T-cell (primary cell): ENCODE measurements at regions not wholly inside any gene's neighbourhood (a gene's known extent, or its start where the extent isn't known, plus 50 kb on each side); places are given as distances from the start of the nearest gene placed in this dataset.

Experiments used
- ATAC-seq, 4 experiments: fragments of 200-7000 bp in 3 of 4; fragments of 150-1000 bp in 1 of 4; cut with Tn5 transposase; replicated peaks in 1 of 4; 1 replicate in 3 of 4; 2 replicates in 1 of 4; pipeline ENCODE4 v1.10.0; 2021; ENCODE audit warnings: moderate library complexity in 3 of 4, mild to moderate bottlenecking in 2 of 4, moderate number of reproducible peaks in 1 of 4
- CTCF ChIA-PET, 2 donors: fragments of 300-600 bp; sonication (Branson Sonifier 250); formaldehyde crosslinking; loops; one replicate each; lab custom pipeline; 2022; ENCODE audit warnings: antibody characterized with exemption in 2 of 2; lab: Charles Lee
- POLR2A ChIA-PET, 2 donors: fragments of 300-600 bp; sonication (Branson Sonifier 250); formaldehyde crosslinking; loops; one replicate each; lab custom pipeline; 2022; ENCODE audit warnings: antibody characterized with exemption in 2 of 2; lab: Charles Lee
- DNase-seq, 35 experiments: peaks; one replicate each; pipeline versions ENCODE4 v3.0.0 to v3.0.0-alpha.2; 2013 to 2023
- H3K27ac ChIP-seq: one replicate; pipeline ENCODE4 v1.5.1; 2013; ENCODE audit warnings: low read length
- H3K27me3 ChIP-seq, 2 experiments: replicated peaks in 1 of 2; 1 replicate in 1 of 2; 2 replicates in 1 of 2; pipeline versions ENCODE4 v1.6.1 to v1.7.0; 2013; ENCODE audit warnings: low read length in 1 of 2, mixed read lengths in 1 of 2; ENCODE audit not compliant: control insufficient read depth in 2 of 2, insufficient read depth in 2 of 2; ENCODE audit errors: extremely low read depth in 1 of 2
- H3K36me3 ChIP-seq, 2 donors: 1 replicate in 1 of 2; 2 replicates in 1 of 2; pipeline versions ENCODE4 v1.6.1 to v1.7.0; 2013; ENCODE audit warnings: low read length in 1 of 2; ENCODE audit not compliant: control insufficient read depth in 2 of 2, insufficient read depth in 1 of 2; ENCODE audit errors: extremely low read depth in 1 of 2
- H3K4me1 ChIP-seq, 2 experiments: 1 replicate in 1 of 2; 2 replicates in 1 of 2; pipeline versions ENCODE4 v1.6.1 to v1.7.0; 2013; ENCODE audit warnings: low read length in 2 of 2, mixed read lengths in 1 of 2; ENCODE audit not compliant: insufficient read depth in 2 of 2, control insufficient read depth in 1 of 2; ENCODE audit errors: extremely low read depth in 1 of 2
- H3K4me3 ChIP-seq, 2 donors: 1 replicate in 1 of 2; 2 replicates in 1 of 2; pipeline versions ENCODE4 v1.5.1 to v1.7.0; 2013; ENCODE audit warnings: mild to moderate bottlenecking in 2 of 2, low read length in 1 of 2, moderate library complexity in 1 of 2; ENCODE audit not compliant: control insufficient read depth in 1 of 2; ENCODE audit errors: extremely low read depth in 1 of 2
- H3K9me3 ChIP-seq: 2 replicates; pipeline ENCODE4 v1.7.0; 2013
- H3K27ac Mint-ChIP-seq, 2 donors: one replicate each; pipeline ENCODE4 v1.8.0; 2020 to 2021; ENCODE audit warnings: mild to moderate bottlenecking in 2 of 2, mixed read lengths in 2 of 2
- H3K27me3 Mint-ChIP-seq, 2 donors: one replicate each; pipeline ENCODE4 v1.8.0; 2021 to 2022; ENCODE audit warnings: mixed read lengths in 2 of 2
- H3K36me3 Mint-ChIP-seq: one replicate; pipeline ENCODE4 v1.8.0; 2021; ENCODE audit warnings: mixed read lengths
- H3K4me1 Mint-ChIP-seq, 3 donors: one replicate each; pipeline ENCODE4 v1.8.0; 2020 to 2022; ENCODE audit warnings: mixed read lengths in 3 of 3, mild to moderate bottlenecking in 1 of 3
- H3K4me3 Mint-ChIP-seq, 3 donors: one replicate each; pipeline ENCODE4 v1.8.0; 2020 to 2022; ENCODE audit warnings: mild to moderate bottlenecking in 3 of 3, mixed read lengths in 3 of 3, moderate library complexity in 3 of 3
- H3K9me3 Mint-ChIP-seq, 3 donors: one replicate each; pipeline ENCODE4 v1.8.0; 2020 to 2022; ENCODE audit warnings: mixed read lengths in 3 of 3
- WGBS: methylation state at CpG from one replicate; pipeline ENCODE4 v1.1.5; 2013; ENCODE audit warnings: missing lambda C conversion rate; ENCODE audit not compliant: insufficient coverage; 5-methylcytosine and 5-hydroxymethylcytosine counted together

- Mint-ChIP-seq H3K27me3 (peaks cover 17 to 24% of the 10 kb centered on the region in 2 donors), H3K4me3 (no peak overlapping the region), H3K9me3 (no peaks in the 10 kb centered on the region), H3K27ac (no peak overlapping the region), H3K4me1 (no peaks in the 10 kb centered on the region), H3K36me3 (no peaks in the 10 kb centered on the region)
- ChIA-PET CTCF (no interaction called here), POLR2A (no interaction called here)
- WGBS = 97% methylated on average over 4 of the region's 8 CpGs
- Histone ChIP-seq H3K27ac (no peak overlapping the region), H3K4me3 (no peak overlapping the region), H3K9me3 (no peaks in the 10 kb centered on the region), H3K36me3 (no peaks in the 10 kb centered on the region), H3K27me3 (peaks cover 0 to 7% of the 10 kb centered on the region in 2 experiments), H3K4me1 (no peaks in the 10 kb centered on the region)
- DNase-seq = no peak
- no peak for ATAC-seq
Observed at GRCh38 chr10:33732161-33732680, 397.8 kb upstream of the NRP1 start.

- H3K4me1 Mint-ChIP-seq = no peaks in the 10 kb centered on the region
- ATAC-seq (no peak), DNase-seq (no peak)
- H3K4me3 Mint-ChIP-seq = no peak overlapping the region
- ChIA-PET POLR2A (no interaction called here), CTCF (no interaction called here)
- Histone ChIP-seq H3K36me3 (no peaks in the 10 kb centered on the region), H3K4me3 (no peak overlapping the region), H3K4me1 (no peaks in the 10 kb centered on the region), H3K27ac (no peak overlapping the region), H3K9me3 (no peaks in the 10 kb centered on the region), H3K27me3 (peaks cover 0 to 7% of the 10 kb centered on the region in 2 experiments)
- 48% methylated on average over 2 of the region's 6 CpGs for WGBS
- no peak overlapping the region for H3K27ac Mint-ChIP-seq
- no peaks in the 10 kb centered on the region for H3K36me3 Mint-ChIP-seq
- no peaks in the 10 kb centered on the region for H3K9me3 Mint-ChIP-seq
- peaks cover 17 to 24% of the 10 kb centered on the region in 2 donors for H3K27me3 Mint-ChIP-seq
Observed at GRCh38 chr10:33731322-33731721, 396.9 kb upstream of the NRP1 start.

- peaks cover 9 to 11% of the 10 kb centered on the region in 2 donors for H3K27me3 Mint-ChIP-seq
- POLR2A ChIA-PET = no interaction called here
Observed at GRCh38 chr10:33725430-33725829, 391.0 kb upstream of the NRP1 start.

GRCh38 chr10:33723181-33723580, 388.7 kb upstream of the NRP1 start:
- CTCF ChIA-PET = no interaction called here
- POLR2A ChIA-PET = no interaction called here
- no peak for ATAC-seq

More at GRCh38 chr10:33725430-33725829, 391.0 kb upstream of the NRP1 start:
- no peak for DNase-seq
- no peak overlapping the region for H3K27ac Mint-ChIP-seq
- H3K4me3 ChIP-seq = no peak overlapping the region
- H3K27ac ChIP-seq = no peak overlapping the region
- ATAC-seq = no peak
- H3K4me3 Mint-ChIP-seq = no peak overlapping the region
- H3K9me3 Mint-ChIP-seq = peaks cover 0 to under 1% (median 0%) of the 10 kb centered on the region in 3 donors
- peaks cover 0 to 9% of the 10 kb centered on the region in 2 experiments for H3K27me3 ChIP-seq
- no peaks in the 10 kb centered on the region for H3K36me3 Mint-ChIP-seq
- H3K9me3 ChIP-seq = no peaks in the 10 kb centered on the region
- no peaks in the 10 kb centered on the region for H3K36me3 ChIP-seq
- H3K4me1 Mint-ChIP-seq = no peaks in the 10 kb centered on the region
- WGBS = no CpG with 5 or more reads among the region's 4 CpGs
- H3K4me1 ChIP-seq = no peaks in the 10 kb centered on the region
- CTCF ChIA-PET = no interaction called here

GRCh38 chr10:33722067-33722466, 387.6 kb upstream of the NRP1 start:
- no peak for DNase-seq
- no peak overlapping the region for H3K4me3 ChIP-seq
- no peak for ATAC-seq
- Mint-ChIP-seq H3K27me3 (peaks cover 0 to 4% of the 10 kb centered on the region in 2 donors), H3K9me3 (peaks cover 0 to 3% (median 0%) of the 10 kb centered on the region in 3 donors), H3K36me3 (no peaks in the 10 kb centered on the region), H3K27ac (no peak overlapping the region), H3K4me3 (no peak overlapping the region), H3K4me1 (no peaks in the 10 kb centered on the region)
- H3K36me3 ChIP-seq = no peaks in the 10 kb centered on the region
- H3K27me3 ChIP-seq = peaks cover 0 to 5% of the 10 kb centered on the region in 2 experiments
- H3K27ac ChIP-seq = no peak overlapping the region
- no peaks in the 10 kb centered on the region for H3K9me3 ChIP-seq
- WGBS = 88% methylated on average over 1 of the region's 3 CpGs
- no peaks in the 10 kb centered on the region for H3K4me1 ChIP-seq
- POLR2A ChIA-PET = no interaction called here
- CTCF ChIA-PET = no interaction called here

More at GRCh38 chr10:33723181-33723580, 388.7 kb upstream of the NRP1 start:
- Mint-ChIP-seq H3K27me3 (peaks cover 0 to 4% of the 10 kb centered on the region in 2 donors), H3K27ac (no peak overlapping the region), H3K36me3 (no peaks in the 10 kb centered on the region), H3K4me1 (no peaks in the 10 kb centered on the region), H3K4me3 (no peak overlapping the region), H3K9me3 (peaks cover 0 to 3% (median 0%) of the 10 kb centered on the region in 3 donors)
- no peaks in the 10 kb centered on the region for H3K9me3 ChIP-seq
- 50% methylated on average over 2 of the region's 2 CpGs for WGBS
- DNase-seq = no peak
- no peak overlapping the region for H3K4me3 ChIP-seq
- H3K4me1 ChIP-seq = no peaks in the 10 kb centered on the region
- no peaks in the 10 kb centered on the region for H3K36me3 ChIP-seq
- no peak overlapping the region for H3K27ac ChIP-seq
- peaks cover 0 to 8% of the 10 kb centered on the region in 2 experiments for H3K27me3 ChIP-seq

GRCh38 chr10:33721509-33721908, 387.0 kb upstream of the NRP1 start:
- POLR2A ChIA-PET = no interaction called here
- Histone ChIP-seq H3K4me3 (no peak overlapping the region), H3K27me3 (peaks cover 0 to 5% of the 10 kb centered on the region in 2 experiments), H3K36me3 (no peaks in the 10 kb centered on the region), H3K4me1 (no peaks in the 10 kb centered on the region), H3K9me3 (no peaks in the 10 kb centered on the region), H3K27ac (no peak overlapping the region)
- H3K9me3 Mint-ChIP-seq = peaks cover 0 to 3% (median 0%) of the 10 kb centered on the region in 3 donors
- no peaks in the 10 kb centered on the region for H3K4me1 Mint-ChIP-seq
- ATAC-seq = no peak
- 58% methylated on average over 2 of the region's 7 CpGs for WGBS
- H3K27ac Mint-ChIP-seq = no peak overlapping the region
- CTCF ChIA-PET = interaction anchor here in 1 of 2 donors (0.6 kb wide), 1 partner anchor 1014 kb away, joined by 5 read pairs; no protein-coding TSS in a partner anchor
- H3K4me3 Mint-ChIP-seq = no peak overlapping the region
- H3K36me3 Mint-ChIP-seq = no peaks in the 10 kb centered on the region
- peaks cover 0 to 4% of the 10 kb centered on the region in 2 donors for H3K27me3 Mint-ChIP-seq
- DNase-seq = no peak
